HEK293 (cell line): ENCODE measurements at regions not wholly inside any gene's neighbourhood (a gene's known extent, or its start where the extent isn't known, plus 50 kb on each side); places are given as distances from the start of the nearest gene placed in this dataset.

Experiments
- GLI2 ChIP-seq: fragments of 450-650 bp; formaldehyde crosslinking; IDR thresholded peaks from 2 replicates; pipeline ENCODE4; 2017; ENCODE audit warnings: missing biosample characterization, missing genetic modification characterization, low read depth, borderline replicate concordance
- KLF8 ChIP-seq: fragments of 450-650 bp; formaldehyde crosslinking; IDR thresholded peaks from 2 replicates; pipeline ENCODE4 v1.5.1; 2016; ENCODE audit warnings: missing biosample characterization, missing genetic modification characterization
- ZNF16 ChIP-seq: fragments of 450-650 bp; formaldehyde crosslinking; IDR thresholded peaks from 2 replicates; pipeline ENCODE4 v1.5.1; 2016; ENCODE audit warnings: low read depth, missing biosample characterization, missing genetic modification characterization
- ZNF184 ChIP-seq: fragments of 450-650 bp; IDR thresholded peaks from 2 replicates; pipeline ENCODE4 v1.5.1; 2018; ENCODE audit warnings: missing biosample characterization, mild to moderate bottlenecking, missing genetic modification characterization
- ZNF292 ChIP-seq: fragments of 450-650 bp; formaldehyde crosslinking; IDR thresholded peaks from 2 replicates; pipeline ENCODE4 v1.5.1; 2016; ENCODE audit warnings: low read depth, missing biosample characterization, missing genetic modification characterization, borderline replicate concordance
- TF ChIP-seq, protein P1 (sequence below): fragments of 450-650 bp; formaldehyde crosslinking; IDR thresholded peaks from 2 replicates; pipeline ENCODE4 v1.5.1; 2016; ENCODE audit warnings: missing biosample characterization, missing genetic modification characterization
- TF ChIP-seq, protein P2 (sequence below): fragments of 450-650 bp; formaldehyde crosslinking; IDR thresholded peaks from 2 replicates; pipeline ENCODE4 v1.5.1; 2016; ENCODE audit warnings: missing biosample characterization, missing genetic modification characterization

DNA sequence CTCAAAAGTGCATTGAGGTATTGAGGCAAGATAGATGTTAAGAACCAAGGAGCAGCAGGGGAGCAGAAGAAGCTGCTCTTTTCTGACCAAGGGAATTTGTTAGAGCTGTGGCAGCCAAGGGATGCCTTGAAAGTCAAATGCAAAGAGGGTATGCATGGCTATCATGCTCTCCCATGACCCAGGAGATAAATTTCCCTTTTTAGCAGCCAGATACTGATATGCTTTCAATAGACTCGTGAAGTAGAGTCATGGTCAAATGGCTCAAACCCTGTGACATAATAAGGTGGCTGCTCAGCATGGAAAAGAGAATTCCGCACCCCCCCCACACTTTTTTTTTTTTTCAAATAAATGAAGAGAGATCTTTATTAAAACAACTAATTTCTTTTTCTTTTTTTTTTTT, 180.9 kb upstream of the ACTBL2 start:
- TF ChIP-seq, protein P1, sequence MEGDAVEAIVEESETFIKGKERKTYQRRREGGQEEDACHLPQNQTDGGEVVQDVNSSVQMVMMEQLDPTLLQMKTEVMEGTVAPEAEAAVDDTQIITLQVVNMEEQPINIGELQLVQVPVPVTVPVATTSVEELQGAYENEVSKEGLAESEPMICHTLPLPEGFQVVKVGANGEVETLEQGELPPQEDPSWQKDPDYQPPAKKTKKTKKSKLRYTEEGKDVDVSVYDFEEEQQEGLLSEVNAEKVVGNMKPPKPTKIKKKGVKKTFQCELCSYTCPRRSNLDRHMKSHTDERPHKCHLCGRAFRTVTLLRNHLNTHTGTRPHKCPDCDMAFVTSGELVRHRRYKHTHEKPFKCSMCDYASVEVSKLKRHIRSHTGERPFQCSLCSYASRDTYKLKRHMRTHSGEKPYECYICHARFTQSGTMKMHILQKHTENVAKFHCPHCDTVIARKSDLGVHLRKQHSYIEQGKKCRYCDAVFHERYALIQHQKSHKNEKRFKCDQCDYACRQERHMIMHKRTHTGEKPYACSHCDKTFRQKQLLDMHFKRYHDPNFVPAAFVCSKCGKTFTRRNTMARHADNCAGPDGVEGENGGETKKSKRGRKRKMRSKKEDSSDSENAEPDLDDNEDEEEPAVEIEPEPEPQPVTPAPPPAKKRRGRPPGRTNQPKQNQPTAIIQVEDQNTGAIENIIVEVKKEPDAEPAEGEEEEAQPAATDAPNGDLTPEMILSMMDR (tag by site-specific recombination), result no peak
- TF ChIP-seq ZNF184 (tag by site-specific recombination) (no peak), KLF8 (no peak), ZNF16 (no peak), ZNF292 (no peak), GLI2 (no peak)
- TF ChIP-seq, protein P2, sequence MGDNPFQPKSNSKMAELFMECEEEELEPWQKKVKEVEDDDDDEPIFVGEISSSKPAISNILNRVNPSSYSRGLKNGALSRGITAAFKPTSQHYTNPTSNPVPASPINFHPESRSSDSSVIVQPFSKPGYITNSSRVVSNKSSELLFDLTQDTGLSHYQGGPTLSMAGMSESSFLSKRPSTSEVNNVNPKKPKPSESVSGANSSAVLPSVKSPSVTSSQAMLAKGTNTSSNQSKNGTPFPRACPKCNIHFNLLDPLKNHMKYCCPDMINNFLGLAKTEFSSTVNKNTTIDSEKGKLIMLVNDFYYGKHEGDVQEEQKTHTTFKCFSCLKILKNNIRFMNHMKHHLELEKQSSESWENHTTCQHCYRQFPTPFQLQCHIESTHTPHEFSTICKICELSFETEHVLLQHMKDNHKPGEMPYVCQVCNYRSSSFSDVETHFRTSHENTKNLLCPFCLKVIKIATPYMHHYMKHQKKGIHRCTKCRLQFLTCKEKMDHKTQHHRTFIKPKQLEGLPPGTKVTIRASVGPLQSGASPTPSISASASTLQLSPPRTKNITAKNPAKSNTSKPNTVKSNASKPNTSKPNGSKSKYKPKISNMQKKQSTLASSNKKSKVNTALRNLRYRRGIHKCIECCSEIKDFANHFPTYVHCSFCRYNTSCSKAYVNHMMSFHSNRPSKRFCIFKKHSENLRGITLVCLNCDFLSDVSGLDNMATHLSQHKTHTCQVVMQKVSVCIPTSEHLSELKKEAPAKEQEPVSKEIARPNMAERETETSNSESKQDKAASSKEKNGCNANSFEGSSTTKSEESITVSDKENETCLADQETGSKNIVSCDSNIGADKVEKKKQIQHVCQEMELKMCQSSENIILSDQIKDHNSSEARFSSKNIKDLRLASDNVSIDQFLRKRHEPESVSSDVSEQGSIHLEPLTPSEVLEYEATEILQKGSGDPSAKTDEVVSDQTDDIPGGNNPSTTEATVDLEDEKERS, result no peak
